Duodenal mucosa (tissue), 2 donors: ENCODE measurements at regions not wholly inside any gene's neighbourhood (a gene's known extent, or its start where the extent isn't known, plus 50 kb on each side); places are given as distances from the start of the nearest gene placed in this dataset.
"Not testable (repeated sequence)": the region's sequence is repeated elsewhere in the genome, so short reads cannot be mapped to it uniquely, and the experiment has no call there.

Experiments used
- H3K27ac ChIP-seq: one replicate; pipeline ENCODE4 v1.7.0; 2013; ENCODE audit warnings: low read depth, low read length
- H3K27me3 ChIP-seq, 2 donors: one replicate each; pipeline ENCODE4 v1.7.0; 2013; ENCODE audit warnings: low read length in 2 of 2, control low read depth in 1 of 2; ENCODE audit not compliant: insufficient read depth in 2 of 2, control insufficient read depth in 1 of 2
- H3K36me3 ChIP-seq, 2 donors: one replicate each; pipeline ENCODE4 v1.7.0; 2013; ENCODE audit warnings: low read length in 2 of 2, control low read depth in 1 of 2; ENCODE audit not compliant: insufficient read depth in 2 of 2, control insufficient read depth in 1 of 2
- H3K4me1 ChIP-seq, 2 donors: one replicate each; pipeline ENCODE4 v1.7.0; 2013; ENCODE audit warnings: low read length in 2 of 2, control low read depth in 1 of 2; ENCODE audit not compliant: insufficient read depth in 2 of 2, control insufficient read depth in 1 of 2
- H3K4me3 ChIP-seq, 2 donors: one replicate each; pipeline ENCODE4 v1.7.0; 2013; ENCODE audit warnings: low read length in 2 of 2, low read depth in 1 of 2
- H3K9ac ChIP-seq, 2 donors: one replicate each; pipeline ENCODE4 v1.7.0; 2013; ENCODE audit warnings: low read length in 2 of 2, low read depth in 1 of 2
- H3K9me3 ChIP-seq, 2 donors: one replicate each; pipeline ENCODE4 v1.7.0; 2013; ENCODE audit warnings: low read length in 2 of 2, control low read depth in 1 of 2; ENCODE audit not compliant: control insufficient read depth in 1 of 2

- Histone ChIP-seq H3K9ac (no peak overlapping the region), H3K4me3 (peak overlapping the region; percentile 3 to 23), H3K27me3 (no peaks in the 10 kb centered on the region), H3K9me3 (no peaks in the 10 kb centered on the region), H3K27ac (peak overlapping the region; percentile 52), H3K36me3 (no peaks in the 10 kb centered on the region), H3K4me1 (peaks cover 13 to 21% of the 10 kb centered on the region in 2 donors)
Measured at GRCh38 chr3:73827725-73828211, 203.0 kb upstream of the PDZRN3 start.

- no peaks in the 10 kb centered on the region for H3K27me3 ChIP-seq
- H3K9me3 ChIP-seq = peaks cover 0 to under 1% of the 10 kb centered on the region in 2 donors
- peak overlapping the region in 1 of 2 donors; percentile 23 for H3K4me3 ChIP-seq
- H3K36me3 ChIP-seq = no peaks in the 10 kb centered on the region
- peak overlapping the region; percentile 35 for H3K27ac ChIP-seq
- peak overlapping the region in 1 of 2 donors; percentile 26 for H3K9ac ChIP-seq
- H3K4me1 ChIP-seq = peaks cover 13 to 21% of the 10 kb centered on the region in 2 donors
Measured at GRCh38 chr3:73827204-73827603, 202.5 kb upstream of the PDZRN3 start.

- H3K27ac ChIP-seq, H3K27me3 ChIP-seq, H3K4me1 ChIP-seq, H3K36me3 ChIP-seq, H3K9ac ChIP-seq, H3K4me3 ChIP-seq: not testable (repeated sequence)
- H3K9me3 ChIP-seq = peaks cover 0 to 10% of the 10 kb centered on the region in 2 donors
Measured at GRCh38 chr3:73820896-73821295, 196.2 kb upstream of the PDZRN3 start.

- Histone ChIP-seq H3K27me3 (no peaks in the 10 kb centered on the region), H3K4me3 (no peak overlapping the region), H3K9ac (no peak overlapping the region), H3K4me1 (no peaks in the 10 kb centered on the region), H3K27ac (no peak overlapping the region), H3K9me3 (peaks cover 0 to 10% of the 10 kb centered on the region in 2 donors), H3K36me3 (no peaks in the 10 kb centered on the region)
Measured at GRCh38 chr3:73820431-73820830, 195.7 kb upstream of the PDZRN3 start.

DNA sequence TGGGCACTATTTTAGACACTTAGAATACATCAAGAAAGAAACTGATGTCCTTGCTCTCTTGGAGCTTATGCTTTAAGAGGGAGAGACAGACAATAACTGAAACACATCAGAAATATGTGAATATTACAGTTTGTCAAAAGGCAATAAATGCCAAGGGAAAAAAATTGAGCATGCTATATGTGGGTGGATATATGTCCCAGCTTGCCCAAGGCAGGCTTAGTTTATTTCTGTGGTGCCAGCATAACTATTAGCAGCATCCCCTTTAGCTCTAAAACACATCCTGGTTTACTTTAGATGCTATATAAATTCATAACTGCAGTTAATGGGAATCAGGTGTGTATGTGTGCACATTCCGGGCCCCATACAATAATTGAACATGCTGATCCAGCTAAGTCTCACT lies 191.2 kb upstream of the PDZRN3 start:
- Histone ChIP-seq H3K4me3 (no peak overlapping the region), H3K27me3 (no peaks in the 10 kb centered on the region), H3K36me3 (no peaks in the 10 kb centered on the region), H3K9me3 (no peaks in the 10 kb centered on the region), H3K4me1 (no peaks in the 10 kb centered on the region), H3K9ac (no peak overlapping the region), H3K27ac (no peak overlapping the region)

DNA sequence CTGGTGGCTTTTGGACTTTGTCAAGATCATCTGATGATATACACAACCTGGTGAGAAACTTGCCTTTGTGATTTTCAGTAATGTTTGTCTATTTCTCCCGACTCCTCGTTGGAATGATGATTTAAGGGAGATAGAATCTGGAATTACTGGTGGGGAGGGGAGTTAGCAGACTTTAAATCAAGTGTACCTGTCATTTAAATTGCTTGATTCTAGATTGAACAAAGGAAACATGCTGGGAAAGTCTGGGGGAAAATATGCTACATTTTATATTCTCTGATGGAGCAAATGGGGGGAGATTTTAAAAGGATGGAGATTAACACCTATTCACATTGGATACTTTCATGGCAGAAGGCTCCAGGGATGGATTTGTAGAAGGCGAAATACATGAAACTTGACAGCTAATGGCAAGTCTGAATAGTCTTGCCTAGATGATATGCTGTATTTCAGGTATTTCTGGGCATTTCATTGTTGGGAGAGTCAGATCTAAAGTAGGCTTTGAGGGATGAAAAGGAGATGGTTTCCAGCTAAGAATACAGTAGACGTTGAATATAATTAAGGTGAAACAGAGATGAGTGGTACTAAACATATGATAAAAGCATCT lies 189.1 kb upstream of the PDZRN3 start:
- H3K9ac ChIP-seq = no peak overlapping the region
- no peaks in the 10 kb centered on the region for H3K4me1 ChIP-seq
- no peak overlapping the region for H3K4me3 ChIP-seq

DNA sequence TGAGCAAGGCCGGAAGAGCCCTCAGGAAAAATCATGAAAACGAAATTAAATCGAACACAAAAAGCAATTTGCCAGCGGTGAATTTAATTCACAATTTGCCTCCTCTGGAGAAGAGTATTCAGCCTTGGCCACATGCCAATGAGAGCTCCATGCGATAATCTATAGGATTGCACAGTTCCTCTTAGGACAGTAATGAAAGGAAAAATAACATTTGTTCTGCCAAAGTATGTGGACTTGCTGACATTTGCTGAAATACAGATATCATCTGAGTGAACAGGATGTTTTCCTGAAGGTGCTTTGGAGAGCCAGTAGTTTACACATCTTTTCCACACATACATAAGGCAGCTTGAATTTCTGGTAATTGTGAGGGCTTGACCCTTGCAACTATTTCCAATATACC lies 188.6 kb upstream of the PDZRN3 start:
- Histone ChIP-seq H3K4me1 (peaks cover 0 to 3% of the 10 kb centered on the region in 2 donors), H3K27ac (no peak overlapping the region), H3K4me3 (no peak overlapping the region), H3K27me3 (no peaks in the 10 kb centered on the region), H3K36me3 (no peaks in the 10 kb centered on the region), H3K9ac (no peak overlapping the region), H3K9me3 (no peaks in the 10 kb centered on the region)

More for the DNA sequence above, 189.1 kb upstream of the PDZRN3 start:
- H3K27me3 ChIP-seq = no peaks in the 10 kb centered on the region
- H3K9me3 ChIP-seq = no peaks in the 10 kb centered on the region
- H3K36me3 ChIP-seq = no peaks in the 10 kb centered on the region
- no peak overlapping the region for H3K27ac ChIP-seq

DNA sequence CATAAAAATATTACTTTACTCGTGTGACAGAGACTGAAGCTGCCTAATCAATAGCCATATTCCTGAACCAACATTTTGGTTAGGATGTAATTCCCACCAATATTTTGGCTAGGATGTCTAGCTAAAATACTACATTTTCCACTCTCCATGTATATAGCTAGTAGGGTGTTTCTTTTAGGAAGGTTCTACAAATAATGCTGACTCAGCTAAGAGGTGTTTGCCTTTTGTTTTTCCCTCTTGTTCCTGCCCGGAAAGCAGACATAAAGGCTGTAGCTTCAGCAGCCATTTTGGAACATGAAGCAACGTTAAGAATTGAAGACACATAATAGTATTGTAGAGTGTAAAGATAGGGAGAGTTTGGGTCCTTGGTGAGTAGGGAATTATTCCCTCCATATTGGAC lies 187.3 kb upstream of the PDZRN3 start:
- no peak overlapping the region for H3K4me3 ChIP-seq
- H3K27ac ChIP-seq = no peak overlapping the region
- H3K27me3 ChIP-seq = no peaks in the 10 kb centered on the region
- H3K9me3 ChIP-seq = no peaks in the 10 kb centered on the region
- H3K4me1 ChIP-seq = peaks cover 0 to 3% of the 10 kb centered on the region in 2 donors
- no peak overlapping the region for H3K9ac ChIP-seq
- H3K36me3 ChIP-seq = no peaks in the 10 kb centered on the region

DNA sequence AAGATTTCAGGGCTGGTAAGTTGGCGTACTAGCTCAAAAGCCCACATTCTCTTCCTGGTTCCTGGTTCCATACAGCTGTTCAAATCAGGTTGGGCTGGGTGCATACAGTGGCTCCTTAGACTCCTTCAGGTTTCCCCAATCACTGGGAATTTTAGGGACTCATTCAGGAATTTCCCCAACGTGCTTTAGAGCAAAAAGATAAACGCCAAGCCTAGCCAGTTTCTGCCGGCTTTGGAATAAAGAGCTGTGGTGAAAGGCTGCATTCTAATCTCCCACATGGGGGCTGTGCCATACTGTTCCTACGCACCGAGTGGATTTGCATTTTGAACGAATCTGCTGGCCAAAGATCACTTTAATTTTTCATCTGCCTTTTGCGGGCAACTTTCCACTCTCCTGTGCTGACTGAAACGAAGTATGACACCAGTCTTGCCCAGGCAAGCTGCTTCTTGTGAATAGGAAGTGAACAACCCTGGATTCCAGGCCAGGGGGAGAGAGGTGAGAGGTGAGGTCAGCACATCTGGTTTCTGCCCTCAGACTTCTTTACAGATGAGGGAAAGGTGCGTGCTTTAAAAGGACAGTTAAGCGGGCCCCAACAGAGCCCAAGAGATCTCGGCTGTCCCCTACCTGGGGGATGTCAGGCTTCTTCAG lies 184.2 kb upstream of the PDZRN3 start:
- Histone ChIP-seq H3K4me1 (peaks cover 0 to 3% of the 10 kb centered on the region in 2 donors), H3K27ac (no peak overlapping the region), H3K9me3 (no peaks in the 10 kb centered on the region), H3K27me3 (no peaks in the 10 kb centered on the region), H3K4me3 (peak overlapping the region in 1 of 2 donors; percentile 12), H3K9ac (no peak overlapping the region), H3K36me3 (no peaks in the 10 kb centered on the region)

DNA sequence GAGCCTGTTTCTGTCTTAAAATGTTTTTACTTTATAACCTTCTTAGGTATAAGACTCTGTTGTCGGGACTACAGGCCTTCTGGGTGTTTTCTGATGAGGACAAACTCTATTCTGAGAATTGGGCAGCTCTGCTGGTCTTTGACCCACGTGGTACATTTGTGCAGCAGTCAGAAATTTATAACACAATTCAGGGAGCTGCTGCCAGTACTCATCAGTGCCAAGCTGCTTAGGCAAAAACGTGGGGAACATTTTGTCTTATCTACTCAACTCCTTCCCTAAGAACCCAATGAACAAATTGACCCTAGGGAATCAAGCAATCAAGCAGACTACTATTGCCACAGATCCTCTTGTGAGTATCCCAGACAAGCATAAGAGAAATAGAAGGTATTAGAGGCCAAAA lies 180.7 kb upstream of the PDZRN3 start:
- Histone ChIP-seq H3K36me3 (no peaks in the 10 kb centered on the region), H3K9ac (no peak overlapping the region), H3K27me3 (no peaks in the 10 kb centered on the region), H3K4me1 (peaks cover 0 to 3% of the 10 kb centered on the region in 2 donors), H3K4me3 (no peak overlapping the region), H3K9me3 (no peaks in the 10 kb centered on the region), H3K27ac (no peak overlapping the region)
